Smooth muscle cell (in vitro differentiated cells): ENCODE measurements at regions not wholly inside any gene's neighbourhood (a gene's known extent, or its start where the extent isn't known, plus 50 kb on each side); places are given as distances from the start of the nearest gene placed in this dataset.

Experiments
- DNase-seq: peaks from one replicate; lab custom pipeline; 2025; ENCODE audit not compliant: unreplicated experiment; lab: John Stamatoyannopoulos, UW
- H2AFZ ChIP-seq: fragments of 200-600 bp; sonication (generic); 2 replicates; pipeline ENCODE4 v1.6.0; 2016; ENCODE audit warnings: antibody characterized with exemption, low read depth, mild to moderate bottlenecking
- H3F3A ChIP-seq: fragments of 200-600 bp; sonication (generic); 2 replicates; pipeline ENCODE4 v1.6.0; 2017; ENCODE audit warnings: antibody characterized with exemption, low read depth
- H3K27ac ChIP-seq: fragments of 200-600 bp; sonication (generic); 2 replicates; pipeline ENCODE4 v1.5.1; 2016; ENCODE audit warnings: low read depth, mild to moderate bottlenecking
- H3K27me3 ChIP-seq: fragments of 200-600 bp; sonication (generic); 2 replicates; pipeline ENCODE4 v1.6.1; 2016; ENCODE audit warnings: low read depth, mild to moderate bottlenecking
- H3K36me3 ChIP-seq: fragments of 200-600 bp; sonication (generic); 2 replicates; pipeline ENCODE4 v1.5.1; 2016; ENCODE audit warnings: low read depth
- H3K4me1 ChIP-seq: fragments of 200-600 bp; sonication (generic); 2 replicates; pipeline ENCODE4 v1.5.1; 2016; ENCODE audit warnings: low read depth
- H3K4me2 ChIP-seq: fragments of 200-600 bp; sonication (generic); 2 replicates; pipeline ENCODE4 v1.6.0; 2016; ENCODE audit warnings: mild to moderate bottlenecking
- H3K4me3 ChIP-seq: fragments of 200-600 bp; sonication (generic); 2 replicates; pipeline ENCODE4 v1.5.1; 2016; ENCODE audit warnings: mild to moderate bottlenecking
- H3K79me2 ChIP-seq: fragments of 200-600 bp; sonication (generic); 2 replicates; pipeline ENCODE4 v1.6.0; 2016; ENCODE audit warnings: low read depth, mild to moderate bottlenecking
- H3K9ac ChIP-seq: fragments of 200-600 bp; sonication (generic); 2 replicates; pipeline ENCODE4 v1.6.0; 2016; ENCODE audit warnings: low read depth
- H3K9me3 ChIP-seq: fragments of 200-600 bp; sonication (generic); replicated peaks from 2 replicates; pipeline ENCODE4 v1.5.1; 2016; ENCODE audit warnings: low read depth
- H4K20me1 ChIP-seq: fragments of 200-600 bp; sonication (generic); 2 replicates; pipeline ENCODE4 v1.6.0; 2016; ENCODE audit warnings: low read depth
- WGBS: methylation state at CpG from one replicate; pipeline ENCODE4 v1.1.7; 2016; ENCODE audit warnings: low lambda C conversion rate; 5-methylcytosine and 5-hydroxymethylcytosine counted together
- TF ChIP-seq, protein P1 (sequence below): fragments of 200-600 bp; sonication (generic); IDR thresholded peaks from 2 replicates; pipeline ENCODE4 v1.5.1; 2017; ENCODE audit warnings: borderline replicate concordance, mild to moderate bottlenecking, antibody characterized with exemption; ENCODE audit not compliant: insufficient read depth, poor library complexity, severe bottlenecking

DNA sequence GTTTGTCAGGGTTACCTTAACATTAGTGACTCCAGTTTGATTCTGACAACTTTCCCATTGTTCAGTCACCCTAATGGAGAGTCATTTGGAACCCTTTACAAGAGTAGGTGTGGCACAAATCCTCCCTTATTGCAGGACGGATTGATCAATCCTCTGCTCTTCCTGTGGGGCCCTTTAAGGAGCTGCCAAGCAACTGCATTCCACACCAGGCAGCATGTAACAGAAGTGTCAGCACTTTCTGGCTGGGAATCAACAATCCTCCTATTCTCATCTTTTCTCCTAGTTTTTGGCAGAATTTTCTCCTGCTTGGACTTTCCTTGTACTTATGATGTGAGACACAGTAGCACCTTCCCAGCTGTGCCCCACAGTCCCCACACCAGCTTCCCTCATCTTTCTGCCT is 177.8 kb downstream of the ST6GAL2 start:
- TF ChIP-seq, protein P1, sequence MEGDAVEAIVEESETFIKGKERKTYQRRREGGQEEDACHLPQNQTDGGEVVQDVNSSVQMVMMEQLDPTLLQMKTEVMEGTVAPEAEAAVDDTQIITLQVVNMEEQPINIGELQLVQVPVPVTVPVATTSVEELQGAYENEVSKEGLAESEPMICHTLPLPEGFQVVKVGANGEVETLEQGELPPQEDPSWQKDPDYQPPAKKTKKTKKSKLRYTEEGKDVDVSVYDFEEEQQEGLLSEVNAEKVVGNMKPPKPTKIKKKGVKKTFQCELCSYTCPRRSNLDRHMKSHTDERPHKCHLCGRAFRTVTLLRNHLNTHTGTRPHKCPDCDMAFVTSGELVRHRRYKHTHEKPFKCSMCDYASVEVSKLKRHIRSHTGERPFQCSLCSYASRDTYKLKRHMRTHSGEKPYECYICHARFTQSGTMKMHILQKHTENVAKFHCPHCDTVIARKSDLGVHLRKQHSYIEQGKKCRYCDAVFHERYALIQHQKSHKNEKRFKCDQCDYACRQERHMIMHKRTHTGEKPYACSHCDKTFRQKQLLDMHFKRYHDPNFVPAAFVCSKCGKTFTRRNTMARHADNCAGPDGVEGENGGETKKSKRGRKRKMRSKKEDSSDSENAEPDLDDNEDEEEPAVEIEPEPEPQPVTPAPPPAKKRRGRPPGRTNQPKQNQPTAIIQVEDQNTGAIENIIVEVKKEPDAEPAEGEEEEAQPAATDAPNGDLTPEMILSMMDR: no peak
- Histone ChIP-seq H3K9me3 (no peaks in the 10 kb centered on the region), H3K4me3 (no peak overlapping the region), H3F3A (no peaks in the 10 kb centered on the region), H2AFZ (no peak overlapping the region), H3K36me3 (no peaks in the 10 kb centered on the region), H3K9ac (no peak overlapping the region), H4K20me1 (no peaks in the 10 kb centered on the region), H3K79me2 (no peaks in the 10 kb centered on the region), H3K4me1 (no peaks in the 10 kb centered on the region), H3K27ac (no peak overlapping the region), H3K27me3 (no peaks in the 10 kb centered on the region), H3K4me2 (no peak overlapping the region)
- no peak for DNase-seq
- 31% methylated on average over 1 of the region's 1 CpG for WGBS

DNA sequence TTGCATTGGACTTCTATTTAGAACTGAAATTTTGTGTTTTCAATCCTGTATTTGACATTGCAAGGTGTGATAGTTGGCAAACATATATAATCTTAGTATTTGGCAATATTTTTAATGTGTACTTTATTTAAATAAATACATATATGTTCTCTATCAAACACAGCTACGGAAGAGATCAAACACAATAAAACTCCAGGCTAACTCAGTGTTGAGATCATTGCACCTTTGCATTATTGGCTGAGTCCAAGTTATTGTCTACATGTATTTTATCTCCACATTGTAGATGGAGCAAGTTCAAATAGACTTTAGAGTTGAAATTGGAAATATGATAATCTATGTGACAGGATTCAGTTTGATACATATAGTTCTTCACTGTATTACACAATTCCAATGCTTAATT is 176.7 kb downstream of the ST6GAL2 start:
- Histone ChIP-seq H3K79me2 (no peaks in the 10 kb centered on the region), H3K9ac (no peak overlapping the region), H3F3A (no peaks in the 10 kb centered on the region), H4K20me1 (no peaks in the 10 kb centered on the region), H3K4me1 (no peaks in the 10 kb centered on the region), H3K4me3 (no peak overlapping the region), H3K36me3 (no peaks in the 10 kb centered on the region), H3K4me2 (no peak overlapping the region), H2AFZ (no peak overlapping the region), H3K27me3 (no peaks in the 10 kb centered on the region), H3K9me3 (no peaks in the 10 kb centered on the region), H3K27ac (no peak overlapping the region)
- TF ChIP-seq, protein P1: no peak
- WGBS: 93% methylated on average over 1 of the region's 1 CpG
- DNase-seq: no peak

DNA sequence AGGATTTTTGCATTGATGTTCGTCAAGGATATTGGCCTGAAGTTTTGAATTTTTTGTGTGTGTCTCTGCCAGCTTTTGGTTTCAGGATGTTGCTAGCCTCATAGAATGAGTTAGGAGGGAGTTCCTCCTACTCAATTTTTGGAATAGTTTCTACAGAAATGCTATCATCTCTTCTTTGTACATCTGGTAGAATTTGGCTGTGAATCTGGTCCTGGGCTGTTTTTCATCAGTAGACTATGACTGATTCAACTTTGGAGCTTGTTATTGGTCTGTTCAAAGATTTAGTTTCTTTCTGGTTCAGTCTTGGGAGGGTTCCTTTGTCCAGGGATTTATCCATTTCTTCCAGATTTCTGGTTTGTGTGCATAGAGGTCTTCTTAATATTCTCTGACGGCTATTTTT is 166.7 kb downstream of the ST6GAL2 start:
- no peak overlapping the region for H3K4me2 ChIP-seq
- no peaks in the 10 kb centered on the region for H3F3A ChIP-seq
- no peaks in the 10 kb centered on the region for H3K27me3 ChIP-seq
- no peak overlapping the region for H3K9ac ChIP-seq
- no peaks in the 10 kb centered on the region for H3K79me2 ChIP-seq
- no peak for DNase-seq
- no peaks in the 10 kb centered on the region for H3K9me3 ChIP-seq
- H2AFZ ChIP-seq: no peak overlapping the region
- H3K36me3 ChIP-seq: no peaks in the 10 kb centered on the region
- no peaks in the 10 kb centered on the region for H3K4me1 ChIP-seq
- 92% methylated on average over 2 of the region's 2 CpGs for WGBS
- no peak overlapping the region for H3K27ac ChIP-seq
- no peak overlapping the region for H3K4me3 ChIP-seq
- H4K20me1 ChIP-seq: no peaks in the 10 kb centered on the region
- TF ChIP-seq, protein P1: no peak

DNA sequence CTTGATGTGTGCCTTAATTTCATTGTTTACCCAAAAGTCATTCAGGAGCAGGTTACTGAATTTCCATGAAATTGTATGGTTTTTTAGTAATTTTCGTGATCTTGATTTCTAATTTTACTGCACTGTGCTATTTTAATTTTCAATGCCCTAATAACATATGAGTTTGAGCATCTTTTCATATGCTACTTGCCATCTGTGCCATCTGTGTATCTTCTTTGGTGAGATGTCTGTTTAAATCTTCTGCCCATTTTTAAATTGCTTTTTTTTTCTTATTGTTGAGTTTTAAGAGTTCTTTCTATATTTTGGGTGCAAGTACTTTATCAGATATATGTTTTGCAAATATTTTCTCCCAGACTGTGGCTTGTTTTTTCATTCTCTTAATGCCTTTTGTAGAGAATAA is 165.9 kb downstream of the ST6GAL2 start:
- Histone ChIP-seq H3K27ac (no peak overlapping the region), H3K36me3 (no peaks in the 10 kb centered on the region), H3K4me3 (no peak overlapping the region), H3K79me2 (no peaks in the 10 kb centered on the region), H3K9me3 (no peaks in the 10 kb centered on the region), H3K27me3 (no peaks in the 10 kb centered on the region), H4K20me1 (no peaks in the 10 kb centered on the region), H3K4me2 (no peak overlapping the region), H3K4me1 (no peaks in the 10 kb centered on the region), H2AFZ (no peak overlapping the region), H3K9ac (no peak overlapping the region), H3F3A (no peaks in the 10 kb centered on the region)
- TF ChIP-seq, protein P1: no peak
- no peak for DNase-seq
- 81% methylated on average over 1 of the region's 1 CpG for WGBS
